Testis (tissue), 2 donors: ENCODE measurements at regions not wholly inside any gene's neighbourhood (a gene's known extent, or its start where the extent isn't known, plus 50 kb on each side); places are given as distances from the start of the nearest gene placed in this dataset.

Experiments used
- POLR2A ChIP-seq: fragments of 450-650 bp; IDR thresholded peaks from one replicate; pipeline ENCODE4 v1.6.1; 2017; ENCODE audit warnings: antibody characterized with exemption, mild to moderate bottlenecking, moderate library complexity
- TF ChIP-seq, protein P1 (sequence below), 3 experiments: fragments of 450-650 bp in 2 of 3; fragments of 200-600 bp in 1 of 3; sonication (generic) in 1 of 3; IDR thresholded peaks; one replicate each; pipeline ENCODE4 v1.5.1; 2016 to 2019; ENCODE audit warnings: antibody characterized with exemption in 3 of 3, mild to moderate bottlenecking in 2 of 3, moderate library complexity in 1 of 3

GRCh38 chr20:12902992-12903391 is 105.8 kb upstream of the SPTLC3 start:
- TF ChIP-seq, protein P1, sequence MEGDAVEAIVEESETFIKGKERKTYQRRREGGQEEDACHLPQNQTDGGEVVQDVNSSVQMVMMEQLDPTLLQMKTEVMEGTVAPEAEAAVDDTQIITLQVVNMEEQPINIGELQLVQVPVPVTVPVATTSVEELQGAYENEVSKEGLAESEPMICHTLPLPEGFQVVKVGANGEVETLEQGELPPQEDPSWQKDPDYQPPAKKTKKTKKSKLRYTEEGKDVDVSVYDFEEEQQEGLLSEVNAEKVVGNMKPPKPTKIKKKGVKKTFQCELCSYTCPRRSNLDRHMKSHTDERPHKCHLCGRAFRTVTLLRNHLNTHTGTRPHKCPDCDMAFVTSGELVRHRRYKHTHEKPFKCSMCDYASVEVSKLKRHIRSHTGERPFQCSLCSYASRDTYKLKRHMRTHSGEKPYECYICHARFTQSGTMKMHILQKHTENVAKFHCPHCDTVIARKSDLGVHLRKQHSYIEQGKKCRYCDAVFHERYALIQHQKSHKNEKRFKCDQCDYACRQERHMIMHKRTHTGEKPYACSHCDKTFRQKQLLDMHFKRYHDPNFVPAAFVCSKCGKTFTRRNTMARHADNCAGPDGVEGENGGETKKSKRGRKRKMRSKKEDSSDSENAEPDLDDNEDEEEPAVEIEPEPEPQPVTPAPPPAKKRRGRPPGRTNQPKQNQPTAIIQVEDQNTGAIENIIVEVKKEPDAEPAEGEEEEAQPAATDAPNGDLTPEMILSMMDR (IDR thresholded peaks at IDR 0.05), result no peak
- no peak for TF ChIP-seq POLR2A
